H1 (cell line): ENCODE measurements at regions not wholly inside any gene's neighbourhood (a gene's known extent, or its start where the extent isn't known, plus 50 kb on each side); places are given as distances from the start of the nearest gene placed in this dataset.

ENCODE experiments used
- CTCF ChIA-PET: fragments of 300-600 bp; sonication (Branson Sonifier 250); formaldehyde crosslinking; loops from one replicate; lab custom pipeline; 2021; ENCODE audit not compliant: partially characterized antibody; lab: Charles Lee
- POLR2A ChIA-PET: fragments of 300-600 bp; sonication (Branson Sonifier 250); formaldehyde crosslinking; loops from one replicate; lab custom pipeline; 2021; ENCODE audit warnings: inconsistent platforms; ENCODE audit not compliant: partially characterized antibody; lab: Charles Lee
- DNase-seq, 2 experiments: peaks; one replicate each; pipeline versions ENCODE4 v3.0.0 to v3.0.0-alpha.2; 2010 to 2022; ENCODE audit warnings: low spot score in 2 of 2, low read depth in 1 of 2, mixed read lengths in 1 of 2
- FAIRE-seq: peaks from 2 replicates; lab custom pipeline; 2011; peaks lifted over from hg19 to GRCh38; lab: Jason Lieb, UNC
- H2AFZ ChIP-seq: 2 replicates; pipeline ENCODE4 v1.8.1; 2012; ENCODE audit warnings: low read length, inconsistent platforms
- H2AK5ac ChIP-seq: 2 replicates; pipeline ENCODE4 v1.6.1; 2013; ENCODE audit warnings: low read depth, low read length
- H2BK120ac ChIP-seq: replicated peaks from 2 replicates; pipeline ENCODE3; 2013; ENCODE audit warnings: low read depth, low read length, inconsistent platforms
- H2BK12ac ChIP-seq: 2 replicates; pipeline ENCODE4 v1.6.1; 2013; ENCODE audit warnings: low read depth, low read length
- H2BK15ac ChIP-seq: 2 replicates; pipeline ENCODE4 v1.6.1; 2013; ENCODE audit warnings: low read length
- H2BK20ac ChIP-seq: 2 replicates; pipeline ENCODE4 v1.6.1; 2013; ENCODE audit warnings: low read length
- H2BK5ac ChIP-seq: 2 replicates; pipeline ENCODE4 v1.6.1; 2013; ENCODE audit warnings: low read depth, low read length
- H3K14ac ChIP-seq: 2 replicates; pipeline ENCODE4 v1.6.1; 2013; ENCODE audit warnings: inconsistent platforms; ENCODE audit not compliant: insufficient read length
- H3K18ac ChIP-seq: 2 replicates; pipeline ENCODE4 v1.6.1; 2013; ENCODE audit warnings: low read length; ENCODE audit errors: extremely low read depth
- H3K23ac ChIP-seq: 2 replicates; pipeline ENCODE4 v1.6.1; 2013; ENCODE audit warnings: inconsistent platforms; ENCODE audit not compliant: insufficient read length
- H3K23me2 ChIP-seq: 2 replicates; pipeline ENCODE4 v1.6.1; 2013; ENCODE audit warnings: low read depth, low read length
- H3K27ac ChIP-seq: 2 replicates; pipeline ENCODE4 v1.6.1; 2011; ENCODE audit warnings: low read depth, low read length, inconsistent platforms
- H3K27me3 ChIP-seq, 4 experiments: replicated peaks in 1 of 4; 1 replicate in 1 of 4; 2 replicates in 3 of 4; pipeline versions ENCODE4 v1.6.1 to v1.8.1; 2011 to 2013; ENCODE audit warnings: low read length in 3 of 4, mild to moderate bottlenecking in 3 of 4, inconsistent platforms in 2 of 4, mixed read lengths in 2 of 4, moderate library complexity in 1 of 4; ENCODE audit not compliant: control insufficient read depth in 3 of 4, insufficient read depth in 3 of 4; ENCODE audit errors: extremely low read depth in 1 of 4
- H3K36me3 ChIP-seq, 4 experiments: 2 replicates each; pipeline versions ENCODE4 v1.6.1 to v1.8.1; 2011 to 2013; ENCODE audit warnings: mild to moderate bottlenecking in 4 of 4, low read length in 3 of 4, moderate library complexity in 2 of 4, control low read depth in 1 of 4, inconsistent platforms in 1 of 4; ENCODE audit not compliant: insufficient read depth in 4 of 4, control insufficient read depth in 2 of 4
- H3K4ac ChIP-seq: replicated peaks from 2 replicates; pipeline ENCODE3; 2013; ENCODE audit warnings: low read length, low read depth, mixed read lengths, inconsistent platforms; ENCODE audit not compliant: insufficient read length
- H3K4me1 ChIP-seq, 4 experiments: replicated peaks in 1 of 4; 1 replicate in 1 of 4; 2 replicates in 3 of 4; pipeline versions ENCODE4 v1.6.1 to v1.8.1; 2011 to 2013; ENCODE audit warnings: low read length in 3 of 4, inconsistent platforms in 2 of 4, mixed read lengths in 1 of 4; ENCODE audit not compliant: insufficient read depth in 4 of 4, control insufficient read depth in 3 of 4
- H3K4me2 ChIP-seq, 2 experiments: 2 replicates each; pipeline versions ENCODE4 v1.6.1 to v1.8.1; 2011 to 2013; ENCODE audit warnings: low read depth in 2 of 2, low read length in 2 of 2, control low read depth in 1 of 2, inconsistent platforms in 1 of 2, mild to moderate bottlenecking in 1 of 2; ENCODE audit not compliant: insufficient read depth in 1 of 2
- H3K4me3 ChIP-seq, 4 experiments: fragments of 200-600, 300-600 bp in 1 of 4; sonication (generic), shearing (Covaris generic), sonication (Bioruptor Twin) in 1 of 4; 2 replicates each; pipeline versions ENCODE4 v1.5.1 to v1.8.1; 2011 to 2016; ENCODE audit warnings: low read length in 4 of 4, low read depth in 3 of 4, control low read depth in 2 of 4, inconsistent platforms in 2 of 4, mild to moderate bottlenecking in 2 of 4, mixed read lengths in 1 of 4, moderate library complexity in 1 of 4; ENCODE audit not compliant: insufficient read depth in 2 of 4; ENCODE audit errors: extremely low read depth in 1 of 4
- H3K56ac ChIP-seq: replicated peaks from 2 replicates; pipeline ENCODE3; 2013; ENCODE audit warnings: low read depth, mild to moderate bottlenecking, mixed read lengths, low read length, inconsistent platforms; ENCODE audit not compliant: insufficient read length
- H3K79me1 ChIP-seq: 2 replicates; pipeline ENCODE4 v1.6.1; 2013; ENCODE audit warnings: low read depth, low read length, control low read depth
- H3K79me2 ChIP-seq, 2 experiments: 2 replicates each; pipeline versions ENCODE4 v1.6.1 to v1.8.1; 2012 to 2013; ENCODE audit warnings: low read length in 2 of 2, mild to moderate bottlenecking in 2 of 2, inconsistent platforms in 1 of 2; ENCODE audit not compliant: insufficient read depth in 2 of 2, control insufficient read depth in 1 of 2
- H3K9ac ChIP-seq, 4 experiments: replicated peaks in 1 of 4; 1 replicate in 1 of 4; 2 replicates in 3 of 4; pipeline versions ENCODE4 v1.6.1 to v1.8.1; 2011 to 2013; ENCODE audit warnings: low read depth in 3 of 4, low read length in 3 of 4, control low read depth in 2 of 4, mild to moderate bottlenecking in 2 of 4, moderate library complexity in 2 of 4, inconsistent platforms in 1 of 4; ENCODE audit errors: extremely low read depth in 1 of 4
- H3K9me3 ChIP-seq, 2 experiments: 2 replicates each; pipeline versions ENCODE4 v1.6.1 to v1.8.1; 2012 to 2013; ENCODE audit warnings: mild to moderate bottlenecking in 2 of 2, moderate library complexity in 2 of 2, control low read depth in 1 of 2, inconsistent platforms in 1 of 2, low read depth in 1 of 2, low read length in 1 of 2, mixed read lengths in 1 of 2; ENCODE audit not compliant: insufficient read depth in 2 of 2
- H4K20me1 ChIP-seq, 2 experiments: replicated peaks in 1 of 2; 2 replicates each; pipeline versions ENCODE3 to v1.8.1; 2011 to 2013; ENCODE audit warnings: inconsistent platforms in 2 of 2, low read length in 2 of 2, mild to moderate bottlenecking in 1 of 2; ENCODE audit not compliant: insufficient read depth in 2 of 2, control insufficient read depth in 1 of 2
- H4K5ac ChIP-seq: 2 replicates; pipeline ENCODE4 v1.6.1; 2013; ENCODE audit warnings: low read length, low read depth, mixed read lengths, inconsistent platforms; ENCODE audit not compliant: insufficient read length
- H4K8ac ChIP-seq: 2 replicates; pipeline ENCODE4 v1.8.0; 2013; ENCODE audit warnings: mild to moderate bottlenecking, moderate library complexity, low read length, inconsistent platforms; ENCODE audit not compliant: insufficient read depth; ENCODE audit errors: extremely low read depth
- H4K91ac ChIP-seq: replicated peaks from 2 replicates; pipeline ENCODE3; 2013; ENCODE audit warnings: low read length, mixed read lengths, inconsistent platforms; ENCODE audit not compliant: insufficient read length
- TAF1 ChIP-seq: IDR thresholded peaks from 2 replicates; pipeline ENCODE4 v1.6.1; 2011; ENCODE audit warnings: mild to moderate bottlenecking, low read depth, low read length
- WGBS, 2 experiments: shearing (Covaris generic) in 1 of 2; methylation state at CpG; one replicate each; pipeline versions ENCODE4 v1.1.6 to v1.1.7; 2013 to 2015; ENCODE audit warnings: low lambda C conversion rate in 2 of 2, mixed read lengths in 2 of 2, inconsistent platforms in 1 of 2, low coverage in 1 of 2, missing lambda C conversion rate in 1 of 2; ENCODE audit not compliant: insufficient replicate concordance in 2 of 2, insufficient coverage in 1 of 2, insufficient read length in 1 of 2; ENCODE audit errors: extremely low coverage in 1 of 2, missing lambda C conversion rate in 1 of 2; 5-methylcytosine and 5-hydroxymethylcytosine counted together

DNA sequence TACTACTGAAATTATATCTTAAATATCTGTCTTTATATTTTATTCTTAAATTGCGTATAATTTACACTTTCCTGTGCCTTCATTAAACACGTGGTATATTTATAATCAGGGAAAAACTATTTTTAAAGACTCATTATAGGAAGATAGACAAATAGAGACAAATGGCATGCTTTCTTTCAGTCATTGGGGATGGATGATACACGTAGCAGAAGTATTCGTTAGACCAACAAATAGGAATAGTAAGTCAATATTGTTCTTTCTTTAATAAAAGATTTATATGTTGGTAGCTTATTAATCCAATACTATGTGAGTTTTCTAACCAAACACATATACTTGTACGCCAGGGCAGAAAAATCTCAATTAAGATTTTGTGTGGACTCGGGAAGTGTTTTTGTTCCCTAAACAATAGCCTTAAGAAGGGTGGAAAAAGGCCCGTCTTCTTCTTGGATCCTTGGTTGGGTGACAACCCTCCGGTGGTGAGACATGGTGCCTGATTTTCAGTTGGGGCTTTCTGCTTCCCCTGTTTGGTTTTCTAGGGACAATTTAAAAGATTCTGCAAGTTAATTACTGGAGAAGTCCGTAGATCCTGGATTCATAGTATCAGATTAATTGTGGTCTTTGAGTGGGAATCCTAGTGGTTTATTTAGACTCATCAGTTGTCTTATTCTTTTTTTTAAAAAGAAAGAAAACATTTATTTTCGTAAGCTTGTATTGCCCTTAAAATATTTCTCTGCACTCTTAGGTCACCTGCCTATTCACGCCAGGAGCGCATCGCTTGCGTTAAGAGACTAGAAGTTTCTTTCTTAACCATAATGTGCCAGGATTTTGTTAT lies 83.5 kb upstream of the WNT7B start:
- Histone ChIP-seq H3K9me3 (no peaks in the 10 kb centered on the region), H2BK15ac (no peak overlapping the region), H3K23me2 (no peaks in the 10 kb centered on the region; the same call in 1 of the 2 replicates), H4K91ac (no peak overlapping the region), H2AK5ac (no peak overlapping the region), H3K4me1 (peaks cover 0 to 6% (median 3%) of the 10 kb centered on the region in 4 experiments; a peak in 2 of 7 replicates), H3K36me3 (no peaks in the 10 kb centered on the region), H3K4me3 (peak overlapping the region; percentile 12 to 62 (median 34); a peak in 5 of 8 replicates), H2AFZ (peak overlapping the region; percentile 92), H4K8ac (no peak overlapping the region), H4K5ac (no peak overlapping the region), H4K20me1 (no peaks in the 10 kb centered on the region), H3K27ac (no peak overlapping the region), H3K27me3 (peaks cover 3 to 63% (median 35%) of the 10 kb centered on the region in 4 experiments), H2BK5ac (no peak overlapping the region), H3K56ac (no peak overlapping the region), H3K79me2 (no peaks in the 10 kb centered on the region), H3K9ac (peak overlapping the region in 1 of 4 experiments; percentile 38; a peak in 1 of 7 replicates), H3K79me1 (no peaks in the 10 kb centered on the region), H3K4ac (no peak overlapping the region), H3K23ac (no peak overlapping the region), H3K4me2 (peak overlapping the region; percentile 70 to 74), H2BK120ac (no peak overlapping the region), H2BK12ac (no peak overlapping the region), H2BK20ac (no peak overlapping the region), H3K14ac (no peak overlapping the region), H3K18ac (no peak overlapping the region; the same call in 1 of the 2 replicates)
- ChIA-PET POLR2A (interaction anchor here (1.1 to 1.5 kb wide), 4 partner anchors 10 to 59 kb away, joined by 3 to 8 read pairs (median 4); no protein-coding TSS in a partner anchor), CTCF (interaction anchor here (0.8 to 3.2 kb wide), 5 partner anchors 13 to 56 kb away, joined by 3 to 15 read pairs (median 4); no protein-coding TSS in a partner anchor)
- DNase-seq, result no peak
- no peak for FAIRE-seq
- 76% methylated on average over 14 of the region's 14 CpGs; no CpG with 5 or more reads in 1 of the 2 experiments for WGBS, 2 experiments
- TF ChIP-seq TAF1, result no peak
